ENCODE measurements at regions not wholly inside any gene's neighbourhood (a gene's known extent, or its start where the extent isn't known, plus 50 kb on each side); places are given as distances from the start of the nearest gene placed in this dataset.

DNA sequence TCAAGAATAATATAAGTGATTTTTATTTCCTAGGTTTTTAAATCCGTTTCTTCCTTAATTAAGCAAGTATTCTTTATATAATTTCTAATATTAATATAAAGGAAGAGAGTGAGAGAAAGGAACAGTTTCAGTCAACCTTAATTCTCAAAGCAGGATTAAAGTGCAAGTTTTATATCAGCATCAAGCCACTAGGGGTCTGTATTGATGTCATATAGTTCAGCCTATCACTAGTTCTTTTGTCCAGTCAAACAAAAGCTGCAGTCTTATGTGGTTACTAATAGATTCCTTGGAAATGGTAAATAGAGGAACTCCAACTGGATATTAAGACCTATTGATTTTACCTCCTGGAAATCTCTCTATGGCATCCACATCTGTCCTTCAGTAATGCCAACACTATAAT is 82.0 kb downstream of the NAP1L3 start:
- Histone ChIP-seq H3K79me2 (ENCODE audit: insufficient read depth, low read depth, low read length) (no peaks in the 10 kb centered on the region), H3K4me3 (ENCODE audit: low read depth, low read length, poor library complexity, severe bottlenecking) (no peak overlapping the region), H4K20me1 (ENCODE audit: insufficient read depth, low read length) (no peaks in the 10 kb centered on the region), H3K4me1 (ENCODE audit: insufficient read depth, low read length, poor library complexity, severe bottlenecking) (no peaks in the 10 kb centered on the region), H2AFZ (ENCODE audit: low read length) (no peak overlapping the region), H3K9me3 (ENCODE audit: low read length) (no peaks in the 10 kb centered on the region), H3K36me3 (ENCODE audit: insufficient read depth, low read length) (no peaks in the 10 kb centered on the region), H3K27ac (ENCODE audit: low read depth, low read length, poor library complexity, severe bottlenecking) (no peak overlapping the region), H3K4me2 (ENCODE audit: low read length) (no peak overlapping the region), H3K9me2 (ENCODE audit: insufficient read depth, low read length) (no peaks in the 10 kb centered on the region)
- POLR2A ChIA-PET, result no interaction called here
- no peak for DNase-seq (ENCODE audit: low spot score)
- intact Hi-C loops (cut with micrococcal nuclease; ENCODE audit: unreplicated experiment), result no loop called here
- CTCF ChIA-PET (ENCODE audit: unreplicated experiment), result no interaction called here
- no TSS peak for BruUV-seq (replicated peaks)
- TF ChIP-seq, protein P1, sequence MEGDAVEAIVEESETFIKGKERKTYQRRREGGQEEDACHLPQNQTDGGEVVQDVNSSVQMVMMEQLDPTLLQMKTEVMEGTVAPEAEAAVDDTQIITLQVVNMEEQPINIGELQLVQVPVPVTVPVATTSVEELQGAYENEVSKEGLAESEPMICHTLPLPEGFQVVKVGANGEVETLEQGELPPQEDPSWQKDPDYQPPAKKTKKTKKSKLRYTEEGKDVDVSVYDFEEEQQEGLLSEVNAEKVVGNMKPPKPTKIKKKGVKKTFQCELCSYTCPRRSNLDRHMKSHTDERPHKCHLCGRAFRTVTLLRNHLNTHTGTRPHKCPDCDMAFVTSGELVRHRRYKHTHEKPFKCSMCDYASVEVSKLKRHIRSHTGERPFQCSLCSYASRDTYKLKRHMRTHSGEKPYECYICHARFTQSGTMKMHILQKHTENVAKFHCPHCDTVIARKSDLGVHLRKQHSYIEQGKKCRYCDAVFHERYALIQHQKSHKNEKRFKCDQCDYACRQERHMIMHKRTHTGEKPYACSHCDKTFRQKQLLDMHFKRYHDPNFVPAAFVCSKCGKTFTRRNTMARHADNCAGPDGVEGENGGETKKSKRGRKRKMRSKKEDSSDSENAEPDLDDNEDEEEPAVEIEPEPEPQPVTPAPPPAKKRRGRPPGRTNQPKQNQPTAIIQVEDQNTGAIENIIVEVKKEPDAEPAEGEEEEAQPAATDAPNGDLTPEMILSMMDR (conservative IDR thresholded peaks at IDR 0.05; ENCODE audit: low read length), result no peak
- TF ChIP-seq EZH2phosphoT487 (IDR thresholded peaks at IDR 0.05; ENCODE audit: borderline replicate concordance, low read depth, low read length), result no peak

DNA sequence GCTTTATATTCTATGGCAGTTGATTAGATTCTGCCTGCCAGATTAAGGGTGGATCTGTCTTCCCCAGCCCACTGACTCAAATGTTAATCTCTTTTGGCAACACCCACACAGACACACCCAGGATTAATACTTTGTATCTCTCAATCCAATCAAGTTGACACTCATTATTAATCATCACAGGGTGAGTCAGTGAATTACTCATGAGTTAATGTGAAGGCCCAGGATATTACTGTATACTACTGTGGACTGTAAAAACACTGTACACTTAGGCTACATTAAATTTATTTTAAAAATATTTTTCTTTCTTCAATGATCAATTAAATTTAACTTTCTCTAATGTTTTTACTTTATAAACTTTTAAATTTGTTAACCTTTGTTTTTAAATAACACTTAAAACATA is 87.7 kb downstream of the NAP1L3 start:
- intact Hi-C loops (cut with micrococcal nuclease; ENCODE audit: unreplicated experiment), result no loop called here
- H3K4me3 ChIP-seq (ENCODE audit: low read depth, low read length, poor library complexity, severe bottlenecking), result no peak overlapping the region
- ChIA-PET POLR2A (no interaction called here), CTCF (ENCODE audit: unreplicated experiment) (no interaction called here)
- no peaks in the 10 kb centered on the region for H3K36me3 ChIP-seq (ENCODE audit: insufficient read depth, low read length)
- H4K20me1 ChIP-seq (ENCODE audit: insufficient read depth, low read length), result no peaks in the 10 kb centered on the region
- DNase-seq (ENCODE audit: low spot score), result no peak
- H3K9me3 ChIP-seq (ENCODE audit: low read length), result no peaks in the 10 kb centered on the region
- H3K27ac ChIP-seq (ENCODE audit: low read depth, low read length, poor library complexity, severe bottlenecking), result no peak overlapping the region
- no peaks in the 10 kb centered on the region for H3K79me2 ChIP-seq (ENCODE audit: insufficient read depth, low read depth, low read length)
- no peaks in the 10 kb centered on the region for H3K4me1 ChIP-seq (ENCODE audit: insufficient read depth, low read length, poor library complexity, severe bottlenecking)
- no peak overlapping the region for H3K4me2 ChIP-seq (ENCODE audit: low read length)
- no peaks in the 10 kb centered on the region for H3K9me2 ChIP-seq (ENCODE audit: insufficient read depth, low read length)
- H2AFZ ChIP-seq (ENCODE audit: low read length), result no peak overlapping the region
- no TSS peak for BruUV-seq (replicated peaks)
- TF ChIP-seq, protein P1 (conservative IDR thresholded peaks at IDR 0.05; ENCODE audit: low read length), result no peak
- TF ChIP-seq EZH2phosphoT487 (IDR thresholded peaks at IDR 0.05; ENCODE audit: borderline replicate concordance, low read depth, low read length), result no peak

DNA sequence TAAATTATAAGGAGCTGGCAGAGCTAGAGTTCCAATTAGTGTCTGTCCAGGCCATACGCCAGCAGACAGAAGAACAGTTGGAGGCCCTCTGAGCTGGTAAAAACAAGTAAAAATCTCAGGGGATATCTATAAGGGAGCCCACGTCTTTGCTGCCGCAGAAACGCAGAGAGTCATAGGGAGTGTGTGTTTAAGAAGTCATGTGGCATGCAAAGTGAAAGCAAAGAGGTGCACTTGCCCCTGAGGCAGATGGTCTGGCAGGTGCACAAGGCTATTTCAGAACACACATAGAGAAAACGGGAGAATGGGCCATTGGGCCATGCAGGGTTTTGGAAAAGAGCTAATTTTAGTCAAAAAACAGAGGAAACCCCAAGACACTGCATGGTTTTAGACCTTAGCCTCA is 92.7 kb downstream of the NAP1L3 start:
- Histone ChIP-seq H4K20me1 (ENCODE audit: insufficient read depth, low read length) (no peaks in the 10 kb centered on the region), H3K36me3 (ENCODE audit: insufficient read depth, low read length) (no peaks in the 10 kb centered on the region), H3K4me3 (ENCODE audit: low read depth, low read length, poor library complexity, severe bottlenecking) (no peak overlapping the region), H3K4me2 (ENCODE audit: low read length) (no peak overlapping the region), H3K4me1 (ENCODE audit: insufficient read depth, low read length, poor library complexity, severe bottlenecking) (no peaks in the 10 kb centered on the region), H3K27ac (ENCODE audit: low read depth, low read length, poor library complexity, severe bottlenecking) (no peak overlapping the region), H3K9me2 (ENCODE audit: insufficient read depth, low read length) (no peaks in the 10 kb centered on the region), H3K79me2 (ENCODE audit: insufficient read depth, low read depth, low read length) (no peaks in the 10 kb centered on the region), H3K9me3 (ENCODE audit: low read length) (no peaks in the 10 kb centered on the region), H2AFZ (ENCODE audit: low read length) (no peak overlapping the region)
- no peak for DNase-seq (ENCODE audit: low spot score)
- TF ChIP-seq, protein P1 (conservative IDR thresholded peaks at IDR 0.05; ENCODE audit: low read length), result no peak
- TF ChIP-seq EZH2phosphoT487 (IDR thresholded peaks at IDR 0.05; ENCODE audit: borderline replicate concordance, low read depth, low read length), result no peak
- intact Hi-C loops (cut with micrococcal nuclease; ENCODE audit: unreplicated experiment), result no loop called here
- ChIA-PET POLR2A (no interaction called here), CTCF (ENCODE audit: unreplicated experiment) (no interaction called here)
- BruUV-seq (replicated peaks), result no TSS peak

Measured in OCI-LY7 (cell line).